Transverse colon (tissue), 3 donors: ENCODE measurements at regions not wholly inside any gene's neighbourhood (a gene's known extent, or its start where the extent isn't known, plus 50 kb on each side); places are given as distances from the start of the nearest gene placed in this dataset.
"Not testable (repeated sequence)": the region's sequence is repeated elsewhere in the genome, so short reads cannot be mapped to it uniquely, and the experiment has no call there.

Experiments used
- CTCF ChIP-seq, 5 experiments: fragments of 200-600 bp in 3 of 5; fragments of 450-650 bp in 2 of 5; sonication (generic) in 3 of 5; IDR thresholded peaks; 1 replicate in 2 of 5; 2 replicates in 3 of 5; pipeline ENCODE4 v1.5.1; 2016 to 2017; ENCODE audit warnings: antibody characterized with exemption in 5 of 5, inconsistent platforms in 3 of 5, mild to moderate bottlenecking in 2 of 5, moderate library complexity in 1 of 5
- POLR2A ChIP-seq: fragments of 450-650 bp; IDR thresholded peaks from one replicate; pipeline ENCODE4 v1.6.1; 2016; ENCODE audit warnings: antibody characterized with exemption, mild to moderate bottlenecking, moderate library complexity

- not testable (repeated sequence) for TF ChIP-seq POLR2A; CTCF (IDR thresholded peaks at IDR 0.05)
These were observed 188.9 kb downstream of the CCT8L2 start for GRCh38 chr22:16403661-16404060.
